ENCODE measurements at regions not wholly inside any gene's neighbourhood (a gene's known extent, or its start where the extent isn't known, plus 50 kb on each side); places are given as distances from the start of the nearest gene placed in this dataset.

GRCh38 chr13:37277007-37277406, 171.5 kb upstream of the CSNK1A1L start:
- TF ChIP-seq POLR2AphosphoS5 (IDR thresholded peaks at IDR 0.05) (no peak), POLR2A (IDR thresholded peaks at IDR 0.05) (no peak), CTCF (IDR thresholded peaks at IDR 0.05) (no peak), EP300 (IDR thresholded peaks at IDR 0.05; ENCODE audit: low read depth) (no peak)
